Karpas-422 (cell line): ENCODE measurements at regions not wholly inside any gene's neighbourhood (a gene's known extent, or its start where the extent isn't known, plus 50 kb on each side); places are given as distances from the start of the nearest gene placed in this dataset. TPM values are rescaled to one million over a fixed set of nuclear protein-coding genes. Genes with fewer than 3 reads are reported as not detected.
"Not testable (repeated sequence)": the region's sequence is repeated elsewhere in the genome, so short reads cannot be mapped to it uniquely, and the experiment has no call there.

Experiments used
- DNase-seq: peaks from one replicate; pipeline ENCODE4 v3.0.0-alpha.2; 2015
- H2AFZ ChIP-seq: fragments of 200-600 bp; sonication (generic); 2 replicates; pipeline ENCODE4 v1.6.1; 2014; ENCODE audit warnings: antibody characterized with exemption, low read length, mixed read lengths
- H3K27ac ChIP-seq: fragments of 200-600 bp; sonication (generic); 2 replicates; pipeline ENCODE4 v1.5.1; 2014; ENCODE audit warnings: mild to moderate bottlenecking, low read length, moderate library complexity
- H3K27me3 ChIP-seq: fragments of 200-600 bp; sonication (generic); 2 replicates; pipeline ENCODE4 v1.6.1; 2014; ENCODE audit warnings: low read length, mixed read lengths
- H3K36me3 ChIP-seq: fragments of 200-600 bp; sonication (generic); 2 replicates; pipeline ENCODE4 v1.6.1; 2014; ENCODE audit warnings: low read length, mixed read lengths; ENCODE audit not compliant: insufficient read depth
- H3K4me1 ChIP-seq: fragments of 200-600 bp; sonication (generic); 2 replicates; pipeline ENCODE4 v1.6.1; 2014; ENCODE audit warnings: mild to moderate bottlenecking, low read length, mixed read lengths
- H3K4me2 ChIP-seq: fragments of 200-600 bp; sonication (generic); 2 replicates; pipeline ENCODE4 v1.6.1; 2014; ENCODE audit warnings: low read length, low read depth, mild to moderate bottlenecking; ENCODE audit not compliant: poor library complexity, severe bottlenecking
- H3K4me3 ChIP-seq: fragments of 200-600 bp; sonication (generic); 2 replicates; pipeline ENCODE4 v1.5.1; 2014; ENCODE audit warnings: mild to moderate bottlenecking, antibody characterized with exemption, low read length, mixed read lengths
- H3K79me2 ChIP-seq: fragments of 200-600 bp; sonication (generic); 2 replicates; pipeline ENCODE4 v1.6.1; 2014; ENCODE audit warnings: mild to moderate bottlenecking, low read length, mixed read lengths
- H3K9ac ChIP-seq: fragments of 200-600 bp; sonication (generic); 2 replicates; pipeline ENCODE4 v1.6.0; 2014; ENCODE audit warnings: low read length
- H3K9me2 ChIP-seq: fragments of 200-600 bp; sonication (generic), shearing (Covaris generic); replicated peaks from 2 replicates; pipeline ENCODE4 v1.6.0; 2014; ENCODE audit warnings: mild to moderate bottlenecking, low read length, moderate library complexity; ENCODE audit not compliant: insufficient read depth
- H3K9me3 ChIP-seq: fragments of 300-700, 200-600 bp; sonication (generic); 2 replicates; pipeline ENCODE4 v1.6.1; 2014; ENCODE audit warnings: low read length, mixed read lengths
- H4K20me1 ChIP-seq: fragments of 200-600 bp; sonication (generic); 2 replicates; pipeline ENCODE4 v1.6.1; 2014; ENCODE audit warnings: mild to moderate bottlenecking, antibody characterized with exemption, low read length, low read depth; ENCODE audit not compliant: insufficient read depth
- small RNA-seq: library from RNA; depleted of rRNA; stranded (forward); fragments of <200 nt; gene quantifications from one replicate; pipeline ENCODE3, GENCODE V24; 2014

GRCh38 chrX:3420316-3420715 lies 73.9 kb upstream of the MXRA5 start:
- no peaks in the 10 kb centered on the region for H3K4me1 ChIP-seq
- no peaks in the 10 kb centered on the region for H3K36me3 ChIP-seq
- H3K4me3 ChIP-seq, result no peak overlapping the region
- no peak overlapping the region for H3K4me2 ChIP-seq
- H3K9ac ChIP-seq, result no peak overlapping the region
- H3K27me3 ChIP-seq, result no peaks in the 10 kb centered on the region
- H2AFZ ChIP-seq, result no peak overlapping the region
- H3K9me2 ChIP-seq, result no peaks in the 10 kb centered on the region
- H4K20me1 ChIP-seq, result no peaks in the 10 kb centered on the region
- H3K9me3 ChIP-seq, result no peaks in the 10 kb centered on the region
- no peaks in the 10 kb centered on the region for H3K79me2 ChIP-seq
- DNase-seq, result no peak
- H3K27ac ChIP-seq, result no peak overlapping the region

- Histone ChIP-seq H3K79me2 (no peaks in the 10 kb centered on the region), H3K9me2 (no peaks in the 10 kb centered on the region), H3K4me2 (no peak overlapping the region), H3K36me3 (no peaks in the 10 kb centered on the region), H4K20me1 (no peaks in the 10 kb centered on the region), H3K9me3 (no peaks in the 10 kb centered on the region), H3K27me3 (no peaks in the 10 kb centered on the region), H2AFZ (no peak overlapping the region), H3K4me3 (no peak overlapping the region), H3K4me1 (no peaks in the 10 kb centered on the region), H3K27ac (no peak overlapping the region), H3K9ac (no peak overlapping the region)
- DNase-seq, result no peak
Observed at GRCh38 chrX:3415011-3415410, 68.6 kb upstream of the MXRA5 start.

GRCh38 chrX:3411626-3412025 lies 65.2 kb upstream of the MXRA5 start:
- not testable (repeated sequence) for DNase-seq, H3K27me3 ChIP-seq, H3K36me3 ChIP-seq, H3K4me3 ChIP-seq, H3K9me3 ChIP-seq, H3K4me2 ChIP-seq, H2AFZ ChIP-seq, H3K9ac ChIP-seq, H4K20me1 ChIP-seq, H3K79me2 ChIP-seq, H3K9me2 ChIP-seq, H3K4me1 ChIP-seq, H3K27ac ChIP-seq

- not testable (repeated sequence) for H3K9me3 ChIP-seq, H3K9ac ChIP-seq, H3K27me3 ChIP-seq, H3K9me2 ChIP-seq, H3K36me3 ChIP-seq, H2AFZ ChIP-seq, DNase-seq, H3K4me2 ChIP-seq, H3K4me1 ChIP-seq, H3K79me2 ChIP-seq, H3K4me3 ChIP-seq, H3K27ac ChIP-seq, H4K20me1 ChIP-seq
Observed at GRCh38 chrX:3409936-3410335, 63.5 kb upstream of the MXRA5 start.

GRCh38 chrX:3407781-3408180 lies 61.3 kb upstream of the MXRA5 start:
- no peak overlapping the region for H3K27ac ChIP-seq
- H3K9me3 ChIP-seq, result no peaks in the 10 kb centered on the region
- H3K27me3 ChIP-seq, result no peaks in the 10 kb centered on the region
- DNase-seq, result no peak
- no peaks in the 10 kb centered on the region for H3K36me3 ChIP-seq
- H3K4me2 ChIP-seq, result no peak overlapping the region
- no peaks in the 10 kb centered on the region for H3K4me1 ChIP-seq
- no peak overlapping the region for H3K4me3 ChIP-seq
- no peaks in the 10 kb centered on the region for H3K9me2 ChIP-seq
- H4K20me1 ChIP-seq, result no peaks in the 10 kb centered on the region
- no peak overlapping the region for H2AFZ ChIP-seq
- no peaks in the 10 kb centered on the region for H3K79me2 ChIP-seq
- H3K9ac ChIP-seq, result no peak overlapping the region

- Histone ChIP-seq H3K9me3 (no peaks in the 10 kb centered on the region), H3K79me2 (no peaks in the 10 kb centered on the region), H3K27ac (no peak overlapping the region), H3K4me3 (no peak overlapping the region), H3K9ac (no peak overlapping the region), H3K27me3 (no peaks in the 10 kb centered on the region), H4K20me1 (no peaks in the 10 kb centered on the region), H3K4me2 (no peak overlapping the region), H2AFZ (no peak overlapping the region), H3K4me1 (no peaks in the 10 kb centered on the region), H3K36me3 (no peaks in the 10 kb centered on the region), H3K9me2 (no peaks in the 10 kb centered on the region)
- DNase-seq, result no peak
Observed at GRCh38 chrX:3407121-3407520, 60.7 kb upstream of the MXRA5 start.

GRCh38 chrX:3403748-3404147 lies 57.3 kb upstream of the MXRA5 start:
- Histone ChIP-seq H3K9ac (no peak overlapping the region), H3K4me1 (no peaks in the 10 kb centered on the region), H3K27ac (no peak overlapping the region), H3K36me3 (no peaks in the 10 kb centered on the region), H3K79me2 (no peaks in the 10 kb centered on the region), H4K20me1 (no peaks in the 10 kb centered on the region), H2AFZ (no peak overlapping the region), H3K27me3 (no peaks in the 10 kb centered on the region), H3K4me2 (no peak overlapping the region), H3K4me3 (no peak overlapping the region), H3K9me3 (no peaks in the 10 kb centered on the region), H3K9me2 (no peaks in the 10 kb centered on the region)
- DNase-seq, result no peak

Small RNAs in the stretch of these regions (small RNA-seq; reads per million reads assigned to genes)
- not detected for gene SNORA48B
